ENCODE measurements at regions not wholly inside any gene's neighbourhood (a gene's known extent, or its start where the extent isn't known, plus 50 kb on each side); places are given as distances from the start of the nearest gene placed in this dataset.

DNA sequence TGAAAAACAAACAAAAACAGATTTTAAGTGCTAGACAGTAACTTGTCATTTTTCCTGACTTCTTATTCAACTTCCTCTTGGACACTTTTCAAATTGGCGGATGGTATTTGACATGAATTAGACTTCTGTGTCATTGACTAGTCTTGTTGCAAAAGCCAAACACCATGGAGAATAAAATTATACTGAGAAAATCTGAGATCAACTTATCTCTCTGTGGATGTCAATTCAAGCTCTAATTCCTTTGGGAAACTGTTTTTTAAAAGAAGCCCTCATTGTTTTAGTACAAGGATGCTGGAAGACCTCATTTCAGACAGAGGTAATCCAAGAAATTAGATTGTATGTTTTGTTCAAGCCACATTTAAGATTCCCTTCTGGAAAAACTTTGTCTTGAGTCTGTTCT, 831.0 kb downstream of the SEMA5A start:
- ChIA-PET CTCF (ENCODE audit: partially characterized antibody) (interaction anchor here (1.0 kb wide), 1 partner anchor 42 kb away, joined by 3 read pairs; no protein-coding TSS in a partner anchor), POLR2A (ENCODE audit: partially characterized antibody) (no interaction called here)
- Histone ChIP-seq H2BK5ac (ENCODE audit: low read depth, low read length) (no peak overlapping the region), H3K4me3 (ENCODE audit: extremely low read depth in 1 of 4, insufficient read depth in 2 of 4, low read depth in 3 of 4, low read length in 4 of 4) (no peak overlapping the region), H3K4me2 (ENCODE audit: insufficient read depth in 1 of 2, low read depth in 2 of 2, low read length in 2 of 2) (no peak overlapping the region), H3K4ac (replicated peaks; ENCODE audit: insufficient read length, low read depth, low read length) (no peak overlapping the region), H4K91ac (replicated peaks; ENCODE audit: insufficient read length, low read length) (no peak overlapping the region), H3K27ac (ENCODE audit: low read depth, low read length) (no peak overlapping the region), H2AK5ac (ENCODE audit: low read depth, low read length) (no peak overlapping the region), H3K79me1 (ENCODE audit: low read depth, low read length) (no peaks in the 10 kb centered on the region), H4K20me1 (replicated peaks in 1 of 2; ENCODE audit: control insufficient read depth in 1 of 2, insufficient read depth in 2 of 2, low read length in 2 of 2) (no peaks in the 10 kb centered on the region), H2BK120ac (replicated peaks; ENCODE audit: low read depth, low read length) (no peak overlapping the region), H4K8ac (ENCODE audit: extremely low read depth, insufficient read depth, low read length) (no peak overlapping the region), H4K5ac (ENCODE audit: insufficient read length, low read depth, low read length) (no peak overlapping the region), H3K18ac (ENCODE audit: extremely low read depth, low read length) (no peak overlapping the region), H3K4me1 (replicated peaks in 1 of 4; ENCODE audit: control insufficient read depth in 3 of 4, insufficient read depth in 4 of 4, low read length in 3 of 4) (no peaks in the 10 kb centered on the region), H3K23me2 (ENCODE audit: low read depth, low read length) (no peaks in the 10 kb centered on the region), H3K9me3 (ENCODE audit: insufficient read depth in 2 of 2, low read depth in 1 of 2, low read length in 1 of 2) (no peaks in the 10 kb centered on the region), H3K56ac (replicated peaks; ENCODE audit: insufficient read length, low read depth, low read length) (no peak overlapping the region), H3K27me3 (replicated peaks in 1 of 4; ENCODE audit: control insufficient read depth in 3 of 4, extremely low read depth in 1 of 4, insufficient read depth in 3 of 4, low read length in 3 of 4) (no peaks in the 10 kb centered on the region), H2BK12ac (ENCODE audit: low read depth, low read length) (no peak overlapping the region), H2AFZ (ENCODE audit: low read length) (no peak overlapping the region), H3K14ac (ENCODE audit: insufficient read length) (no peak overlapping the region), H3K79me2 (ENCODE audit: control insufficient read depth in 1 of 2, insufficient read depth in 2 of 2, low read length in 2 of 2) (no peaks in the 10 kb centered on the region), H3K23ac (ENCODE audit: insufficient read length) (no peak overlapping the region), H3K9ac (replicated peaks in 1 of 4; ENCODE audit: extremely low read depth in 1 of 4, low read depth in 3 of 4, low read length in 3 of 4) (no peak overlapping the region), H2BK20ac (ENCODE audit: low read length) (no peak overlapping the region), H3K36me3 (ENCODE audit: control insufficient read depth in 2 of 4, insufficient read depth in 4 of 4, low read length in 3 of 4) (no peaks in the 10 kb centered on the region), H2BK15ac (ENCODE audit: low read length) (no peak overlapping the region)
- FAIRE-seq = no peak
- TF ChIP-seq, protein P1, sequence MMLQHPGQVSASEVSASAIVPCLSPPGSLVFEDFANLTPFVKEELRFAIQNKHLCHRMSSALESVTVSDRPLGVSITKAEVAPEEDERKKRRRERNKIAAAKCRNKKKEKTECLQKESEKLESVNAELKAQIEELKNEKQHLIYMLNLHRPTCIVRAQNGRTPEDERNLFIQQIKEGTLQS (IDR thresholded peaks at IDR 0.05; ENCODE audit: insufficient read depth, low read depth, low read length) = no peak
- TF ChIP-seq PHF8 (conservative IDR thresholded peaks at IDR 0.05; ENCODE audit: low read depth, low read length) = no peak
- no peak for TF ChIP-seq CEBPB (IDR thresholded peaks at IDR 0.05; ENCODE audit: low read depth, low read length)
- no peak for TF ChIP-seq CBX8 (IDR thresholded peaks at IDR 0.05; ENCODE audit: borderline replicate concordance, low read depth, low read length)
- TF ChIP-seq SP4 (IDR thresholded peaks at IDR 0.05; ENCODE audit: low read length) = no peak
- TF ChIP-seq RBBP5 (IDR thresholded peaks at IDR 0.05; ENCODE audit: borderline replicate concordance, low read depth, low read length) = no peak
- no peak for TF ChIP-seq GTF2F1 (IDR thresholded peaks at IDR 0.05; ENCODE audit: borderline replicate concordance, low read depth, low read length)
- TF ChIP-seq YY1 (IDR thresholded peaks at IDR 0.05; ENCODE audit: low read depth, low read length) = no peak
- 82% methylated on average over 1 of the region's 1 CpG; no CpG with 5 or more reads in 1 of the 2 experiments for WGBS, 2 experiments (ENCODE audit: extremely low coverage in 1 of 2, insufficient coverage in 1 of 2, insufficient read length in 1 of 2, insufficient replicate concordance in 2 of 2, low coverage in 1 of 2, low lambda C conversion rate in 2 of 2, missing lambda C conversion rate in 1 of 2)
- no peak for DNase-seq (ENCODE audit: low read depth in 1 of 2, low spot score in 2 of 2)

Measured in H1 (cell line).